Subcutaneous abdominal adipose tissue (tissue), 5 donors: ENCODE measurements at regions not wholly inside any gene's neighbourhood (a gene's known extent, or its start where the extent isn't known, plus 50 kb on each side); places are given as distances from the start of the nearest gene placed in this dataset.

Experiments
- H3K27ac ChIP-seq: one replicate; pipeline ENCODE4 v1.7.0; 2013; ENCODE audit warnings: low read depth, mild to moderate bottlenecking, inconsistent platforms, low read length, moderate library complexity
- H3K27me3 ChIP-seq, 5 donors: one replicate each; pipeline ENCODE4 v1.7.0; 2013; ENCODE audit warnings: low read length in 5 of 5, inconsistent platforms in 1 of 5; ENCODE audit not compliant: control insufficient read depth in 5 of 5, insufficient read depth in 4 of 5
- H3K36me3 ChIP-seq, 5 donors: one replicate each; pipeline ENCODE4 v1.7.0; 2013; ENCODE audit warnings: low read length in 5 of 5; ENCODE audit not compliant: control insufficient read depth in 5 of 5, insufficient read depth in 5 of 5
- H3K4me1 ChIP-seq, 5 donors: one replicate each; pipeline ENCODE4 v1.7.0; 2013; ENCODE audit warnings: low read length in 5 of 5, mild to moderate bottlenecking in 3 of 5, moderate library complexity in 1 of 5; ENCODE audit not compliant: control insufficient read depth in 5 of 5, insufficient read depth in 5 of 5
- H3K4me3 ChIP-seq, 5 donors: one replicate each; pipeline ENCODE4 v1.7.0; 2013; ENCODE audit warnings: low read length in 5 of 5, low read depth in 1 of 5
- H3K9ac ChIP-seq, 5 donors: one replicate each; pipeline ENCODE4 v1.7.0; 2013; ENCODE audit warnings: low read length in 5 of 5, mild to moderate bottlenecking in 4 of 5, moderate library complexity in 3 of 5
- H3K9me3 ChIP-seq, 5 donors: one replicate each; pipeline ENCODE4 v1.7.0; 2013; ENCODE audit warnings: low read length in 5 of 5; ENCODE audit not compliant: control insufficient read depth in 5 of 5
- donor health status: healthy.
- donor health status: healthy.
- donor health status: healthy.
- donor health status: healthy.
- donor health status: healthy.

DNA sequence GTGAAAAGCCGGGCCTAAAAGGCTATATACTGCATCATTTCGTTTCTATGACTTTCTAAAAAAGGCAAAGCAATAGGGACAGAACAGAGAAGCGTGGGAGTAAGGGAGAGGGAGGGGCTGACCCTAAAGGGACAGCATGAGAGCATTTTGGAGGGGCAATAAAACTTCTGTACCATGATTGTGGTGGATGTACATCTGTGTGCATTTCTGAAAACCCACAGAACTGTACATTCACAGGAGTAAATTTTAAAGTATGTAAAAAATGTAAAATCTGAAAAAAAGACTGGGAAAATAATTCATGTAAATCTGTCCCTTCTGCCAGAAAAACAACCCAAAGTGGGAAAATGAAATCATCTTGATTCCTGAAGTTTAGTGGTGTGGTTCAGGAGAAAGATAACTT is 235.4 kb downstream of the CENPF start:
- peaks cover 0 to 18% (median 10%) of the 10 kb centered on the region in 5 donors for H3K4me1 ChIP-seq
- H3K27ac ChIP-seq: no peak overlapping the region
- no peaks in the 10 kb centered on the region for H3K36me3 ChIP-seq

DNA sequence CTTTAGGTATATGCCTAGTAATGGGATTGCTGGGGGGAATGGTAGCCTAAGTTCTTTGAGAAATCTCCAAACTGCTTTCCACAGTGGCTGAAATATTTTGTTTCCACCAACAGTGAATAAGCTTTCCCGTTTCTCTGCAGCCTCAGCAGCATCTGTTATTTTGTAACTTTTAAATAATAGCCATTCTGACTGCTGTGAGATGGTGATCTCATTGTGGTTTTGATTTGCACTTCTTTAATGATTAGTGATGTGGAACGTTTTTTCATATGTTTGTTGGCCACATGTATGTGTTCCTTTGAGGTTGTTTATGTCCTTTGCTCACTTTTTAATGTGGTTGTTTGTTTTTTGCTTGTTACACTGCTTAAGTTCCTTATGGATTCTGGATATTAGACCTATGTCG is 237.4 kb downstream of the CENPF start:
- Histone ChIP-seq H3K27me3 (no peaks in the 10 kb centered on the region), H3K9ac (no peak overlapping the region), H3K9me3 (no peaks in the 10 kb centered on the region), H3K4me3 (no peak overlapping the region), H3K27ac (no peak overlapping the region), H3K4me1 (peaks cover 0 to 6% (median 2%) of the 10 kb centered on the region in 5 donors), H3K36me3 (no peaks in the 10 kb centered on the region)

More for the DNA sequence above, 235.4 kb downstream of the CENPF start:
- H3K9ac ChIP-seq: no peak overlapping the region
- no peaks in the 10 kb centered on the region for H3K9me3 ChIP-seq
- H3K27me3 ChIP-seq: no peaks in the 10 kb centered on the region
- no peak overlapping the region for H3K4me3 ChIP-seq

DNA sequence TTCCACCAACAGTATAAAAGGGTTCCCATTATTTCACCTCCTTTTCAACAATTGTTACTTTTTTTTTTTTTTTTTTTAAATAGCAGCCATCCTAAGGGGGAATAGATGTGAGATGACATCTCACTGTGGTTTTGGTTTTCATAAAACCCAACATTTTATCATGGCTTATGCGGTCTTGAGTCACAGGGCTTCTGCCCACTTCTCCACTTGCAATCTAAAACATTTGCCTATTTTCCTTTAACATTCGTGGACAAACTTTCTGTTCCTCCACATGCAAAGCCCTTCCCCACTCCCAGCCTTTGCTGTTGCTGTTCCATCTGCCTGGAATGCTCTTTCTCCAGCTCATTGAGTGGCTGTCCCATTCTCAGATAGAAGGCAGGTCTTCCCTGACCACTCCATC is 239.7 kb upstream of the KCNK2 start:
- no peaks in the 10 kb centered on the region for H3K4me1 ChIP-seq
- H3K27me3 ChIP-seq: no peaks in the 10 kb centered on the region
- H3K9me3 ChIP-seq: no peaks in the 10 kb centered on the region
- H3K36me3 ChIP-seq: no peaks in the 10 kb centered on the region
- H3K4me3 ChIP-seq: no peak overlapping the region
- no peak overlapping the region for H3K9ac ChIP-seq
- no peak overlapping the region for H3K27ac ChIP-seq

DNA sequence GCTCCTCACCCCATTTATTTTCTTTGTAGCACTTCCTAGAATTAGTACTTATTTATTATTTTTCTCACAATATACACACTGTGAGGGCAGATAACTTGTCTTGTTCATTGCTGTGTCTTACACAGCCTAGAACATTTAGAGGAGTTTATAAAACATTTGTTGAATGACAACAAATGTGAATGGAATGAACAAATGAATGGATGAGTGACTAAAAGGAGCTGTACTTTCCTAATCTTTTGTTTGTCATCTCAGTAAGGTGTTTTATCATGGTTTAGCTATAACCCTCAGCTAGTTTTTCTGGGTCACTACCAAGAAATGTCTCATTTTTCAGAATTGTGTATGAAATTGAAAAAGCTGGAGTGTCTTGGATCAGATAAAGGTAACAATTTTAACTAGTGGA is 239.3 kb upstream of the KCNK2 start:
- Histone ChIP-seq H3K4me1 (no peaks in the 10 kb centered on the region), H3K36me3 (no peaks in the 10 kb centered on the region), H3K27ac (no peak overlapping the region), H3K27me3 (no peaks in the 10 kb centered on the region), H3K9me3 (no peaks in the 10 kb centered on the region), H3K9ac (no peak overlapping the region), H3K4me3 (no peak overlapping the region)

DNA sequence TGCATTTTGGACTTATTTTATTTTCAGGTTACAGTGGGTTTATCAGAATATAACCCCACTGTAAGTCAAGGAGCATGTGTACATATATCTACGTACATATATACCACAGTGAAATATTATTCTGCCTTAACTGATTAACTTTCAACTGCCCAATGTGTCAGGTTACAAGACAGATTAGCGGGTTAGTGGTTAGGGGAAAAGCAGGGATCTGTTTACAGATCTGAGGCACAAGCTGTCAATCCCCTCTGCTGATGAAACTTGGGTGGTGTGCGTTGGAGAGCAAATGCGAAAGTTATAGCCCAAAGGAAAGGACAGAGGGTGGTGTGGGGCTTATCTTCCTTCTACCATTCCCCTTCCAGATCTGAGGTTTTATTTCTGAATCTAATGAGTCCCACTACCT is 238.2 kb upstream of the KCNK2 start:
- no peak overlapping the region for H3K4me3 ChIP-seq
- no peaks in the 10 kb centered on the region for H3K36me3 ChIP-seq
- no peak overlapping the region for H3K9ac ChIP-seq
- H3K9me3 ChIP-seq: no peaks in the 10 kb centered on the region
- no peak overlapping the region for H3K27ac ChIP-seq
- no peaks in the 10 kb centered on the region for H3K4me1 ChIP-seq
- no peaks in the 10 kb centered on the region for H3K27me3 ChIP-seq

DNA sequence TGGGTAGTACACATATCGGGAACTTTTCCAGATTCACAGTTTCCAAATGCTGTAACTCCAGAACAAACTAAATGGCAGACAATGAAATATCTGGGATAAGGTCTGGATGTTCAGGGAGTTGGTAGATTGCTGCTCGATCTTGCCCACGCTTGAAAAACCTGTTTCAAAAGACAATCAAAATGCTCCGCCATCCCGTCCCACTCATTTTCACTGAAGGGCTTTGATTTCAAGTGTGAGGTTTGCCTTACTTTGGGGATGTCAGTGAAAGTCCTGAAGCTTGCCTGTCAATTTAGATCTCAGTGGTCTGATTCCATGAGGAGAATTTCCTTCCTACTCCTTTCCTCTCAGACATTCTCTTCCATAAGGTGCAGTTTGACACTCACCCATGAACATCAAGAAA is 236.3 kb upstream of the KCNK2 start:
- no peak overlapping the region for H3K9ac ChIP-seq
- H3K27me3 ChIP-seq: no peaks in the 10 kb centered on the region
- no peaks in the 10 kb centered on the region for H3K4me1 ChIP-seq
- H3K4me3 ChIP-seq: no peak overlapping the region
- no peaks in the 10 kb centered on the region for H3K36me3 ChIP-seq
- H3K27ac ChIP-seq: no peak overlapping the region
- peaks cover 3 to 11% (median 5%) of the 10 kb centered on the region in 5 donors for H3K9me3 ChIP-seq

DNA sequence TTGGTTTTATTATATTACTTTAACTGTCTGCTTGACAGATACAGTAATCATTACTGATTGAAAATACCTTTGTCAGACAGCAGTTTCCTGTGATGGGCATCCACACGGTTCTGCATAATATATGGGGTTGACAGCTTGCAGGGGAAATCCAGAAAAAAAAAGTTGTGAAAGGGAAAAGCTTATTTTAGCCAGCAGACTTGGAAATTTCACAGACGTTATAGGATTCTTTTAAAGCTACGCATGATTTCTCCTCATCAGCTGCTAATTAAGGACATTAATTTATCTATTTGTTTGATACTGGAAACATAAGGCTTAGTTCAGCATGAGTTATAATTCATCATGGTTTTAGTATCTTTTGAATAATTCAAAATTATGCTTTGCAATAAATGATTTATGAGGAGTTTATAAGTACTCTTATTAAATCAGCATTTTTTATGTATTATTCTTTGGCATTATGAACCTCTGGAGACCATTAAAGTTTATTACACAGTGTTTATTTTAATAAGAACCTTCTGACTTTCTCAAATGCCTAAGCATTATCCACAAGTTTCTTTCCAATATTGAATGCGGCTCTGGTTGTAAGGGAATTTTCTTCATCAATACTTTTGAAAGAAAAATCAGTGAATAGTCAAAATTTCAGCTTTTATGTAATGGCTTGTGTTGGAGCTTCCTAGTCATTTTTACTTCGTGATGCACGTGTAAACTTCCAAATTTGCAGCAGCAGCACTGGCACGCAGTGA is 235.3 kb upstream of the KCNK2 start:
- Histone ChIP-seq H3K9me3 (peaks cover 3 to 11% (median 5%) of the 10 kb centered on the region in 5 donors), H3K27me3 (no peaks in the 10 kb centered on the region), H3K9ac (no peak overlapping the region), H3K27ac (no peak overlapping the region), H3K4me3 (no peak overlapping the region), H3K36me3 (no peaks in the 10 kb centered on the region), H3K4me1 (no peaks in the 10 kb centered on the region)

DNA sequence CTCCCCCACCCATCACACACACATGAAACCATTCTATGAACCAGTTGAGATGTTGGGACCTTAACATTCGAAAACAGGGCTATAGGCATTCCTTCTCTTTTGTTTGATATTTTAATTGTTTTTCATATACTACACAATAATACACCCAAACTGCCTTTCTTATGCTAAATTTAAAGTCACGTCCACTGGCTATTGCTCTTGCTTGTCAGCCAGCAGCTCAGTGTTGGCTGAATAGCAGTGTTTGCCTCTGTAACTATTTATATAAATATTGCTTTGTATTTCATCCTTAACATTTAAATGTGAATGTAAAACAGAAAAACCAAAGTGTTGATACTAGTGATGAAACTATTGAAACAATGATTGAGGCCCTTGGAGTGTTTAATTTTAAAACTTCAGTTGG is 234.4 kb upstream of the KCNK2 start:
- Histone ChIP-seq H3K9me3 (peaks cover 3 to 11% (median 5%) of the 10 kb centered on the region in 5 donors), H3K27me3 (no peaks in the 10 kb centered on the region), H3K9ac (no peak overlapping the region), H3K27ac (no peak overlapping the region), H3K36me3 (no peaks in the 10 kb centered on the region), H3K4me3 (no peak overlapping the region), H3K4me1 (no peaks in the 10 kb centered on the region)

DNA sequence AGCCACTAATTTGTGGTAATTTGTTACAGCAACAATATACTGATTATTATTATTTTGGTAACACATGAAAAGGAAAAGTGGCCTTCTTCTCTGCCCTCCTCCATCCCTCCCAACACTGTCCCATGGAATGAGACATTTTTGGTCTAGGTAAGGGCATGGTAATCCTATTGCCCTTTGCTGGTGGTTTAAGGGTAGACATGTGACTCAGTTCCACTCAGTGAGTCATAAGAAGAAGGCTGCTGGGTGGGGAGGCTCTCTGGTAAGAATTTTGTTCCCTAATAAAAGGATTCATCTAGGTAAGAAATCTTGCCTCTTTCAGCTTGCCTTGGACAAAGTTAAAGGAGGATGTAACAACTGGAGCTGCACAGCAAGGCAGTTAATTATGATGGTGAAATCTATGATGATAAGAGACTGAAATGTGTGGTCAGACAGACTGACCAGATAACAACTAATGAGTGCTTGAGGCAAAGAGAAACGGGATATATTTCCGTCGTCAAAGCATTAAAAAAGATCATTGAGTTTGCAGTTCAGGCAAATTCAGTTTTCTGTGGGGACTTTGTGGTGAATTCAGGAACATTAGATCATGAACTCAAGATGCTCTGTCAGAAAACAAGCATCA is 232.0 kb upstream of the KCNK2 start:
- no peaks in the 10 kb centered on the region for H3K27me3 ChIP-seq
- H3K4me1 ChIP-seq: no peaks in the 10 kb centered on the region

DNA sequence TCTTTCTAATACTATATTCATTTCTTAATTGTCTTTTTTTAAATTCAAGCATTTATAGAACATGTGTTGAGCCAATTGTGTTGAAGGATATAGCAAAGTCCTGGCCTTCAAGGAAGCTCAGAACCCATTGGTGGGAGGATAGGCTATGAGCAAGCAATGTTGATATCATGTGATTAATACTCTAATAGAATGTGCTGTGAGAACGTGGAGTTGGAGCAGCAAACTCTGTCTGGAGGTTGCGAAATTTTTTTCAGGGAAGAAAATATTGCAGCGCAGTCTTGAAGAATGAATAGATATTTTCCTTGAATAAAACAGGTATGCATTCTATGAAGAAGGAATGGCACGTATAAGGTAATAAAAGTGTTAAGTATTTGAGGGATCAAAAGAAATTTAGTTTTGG is 229.2 kb upstream of the KCNK2 start:
- Histone ChIP-seq H3K4me1 (peaks cover 0 to 6% (median 0%) of the 10 kb centered on the region in 5 donors), H3K36me3 (no peaks in the 10 kb centered on the region), H3K4me3 (no peak overlapping the region), H3K9ac (no peak overlapping the region), H3K9me3 (peaks cover 3 to 11% (median 5%) of the 10 kb centered on the region in 5 donors), H3K27ac (no peak overlapping the region), H3K27me3 (no peaks in the 10 kb centered on the region)

More for the DNA sequence above, 232.0 kb upstream of the KCNK2 start:
- Histone ChIP-seq H3K9me3 (peaks cover 3 to 11% (median 5%) of the 10 kb centered on the region in 5 donors), H3K27ac (no peak overlapping the region), H3K9ac (no peak overlapping the region), H3K4me3 (no peak overlapping the region), H3K36me3 (no peaks in the 10 kb centered on the region)
